AG04450 (cell line): ENCODE measurements at regions not wholly inside any gene's neighbourhood (a gene's known extent, or its start where the extent isn't known, plus 50 kb on each side); places are given as distances from the start of the nearest gene placed in this dataset.
A peak's percentile ranks its signal among the peaks of the same experiment; 100 is the strongest.

Experiments used
- CTCF ChIA-PET: fragments of 300-600, 350-600 bp; formaldehyde crosslinking; extraction: SDS; loops from one replicate; lab custom pipeline; 2022; ENCODE audit warnings: antibody characterized with exemption, inconsistent platforms; lab: Charles Lee
- POLR2A ChIA-PET: fragments of 350-600 bp; formaldehyde crosslinking; extraction: SDS; loops from one replicate; lab custom pipeline; 2021; ENCODE audit warnings: antibody characterized with exemption, inconsistent platforms; lab: Yijun Ruan, JAX
- DNase-seq: peaks from one replicate; pipeline ENCODE4 v3.0.0-alpha.2; 2011; ENCODE audit warnings: low read depth, low spot score
- H3K27ac ChIP-seq: one replicate; pipeline ENCODE4 v1.5.1; 2012; ENCODE audit warnings: low read depth, low read length, control low read depth
- H3K27me3 ChIP-seq: one replicate; pipeline ENCODE4 v1.6.0; 2012; ENCODE audit warnings: low read length; ENCODE audit not compliant: control insufficient read depth, insufficient read depth
- H3K4me3 ChIP-seq: 2 replicates; pipeline ENCODE4 v1.5.1; 2011; ENCODE audit warnings: mild to moderate bottlenecking, low read depth, low read length, control low read depth
- H3K9me3 ChIP-seq: 2 replicates; pipeline ENCODE4 v1.5.1; 2012; ENCODE audit warnings: low read length; ENCODE audit not compliant: control insufficient read depth, insufficient read depth
- TF ChIP-seq, protein P1 (sequence below): IDR thresholded peaks from 2 replicates; pipeline ENCODE4 v1.5.1; 2011; ENCODE audit warnings: low read depth, low read length, control low read depth, inconsistent platforms

DNA sequence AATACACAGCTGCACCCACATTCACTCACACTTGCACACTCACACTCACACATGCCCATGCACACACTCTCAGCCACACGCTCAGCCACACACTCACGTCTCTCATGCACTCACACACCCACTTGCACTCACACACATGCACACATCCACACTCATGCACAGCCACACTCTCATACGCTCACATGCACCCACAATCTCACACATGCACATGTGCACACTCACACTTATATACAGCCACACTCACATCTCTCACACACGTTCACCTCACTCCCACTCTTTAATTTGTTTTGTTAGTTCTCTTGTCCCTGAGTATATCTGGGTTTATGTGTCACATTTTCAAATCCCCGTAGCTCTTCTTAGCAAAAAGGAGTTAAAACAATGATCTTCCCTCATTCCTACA is 114.9 kb downstream of the LRATD1 start:
- ChIA-PET CTCF (no interaction called here), POLR2A (no interaction called here)
- Histone ChIP-seq H3K9me3 (peaks cover 8% of the 10 kb centered on the region; the same call in 1 of the 2 replicates), H3K4me3 (no peak overlapping the region), H3K27ac (no peak overlapping the region), H3K27me3 (no peaks in the 10 kb centered on the region)
- TF ChIP-seq, protein P1, sequence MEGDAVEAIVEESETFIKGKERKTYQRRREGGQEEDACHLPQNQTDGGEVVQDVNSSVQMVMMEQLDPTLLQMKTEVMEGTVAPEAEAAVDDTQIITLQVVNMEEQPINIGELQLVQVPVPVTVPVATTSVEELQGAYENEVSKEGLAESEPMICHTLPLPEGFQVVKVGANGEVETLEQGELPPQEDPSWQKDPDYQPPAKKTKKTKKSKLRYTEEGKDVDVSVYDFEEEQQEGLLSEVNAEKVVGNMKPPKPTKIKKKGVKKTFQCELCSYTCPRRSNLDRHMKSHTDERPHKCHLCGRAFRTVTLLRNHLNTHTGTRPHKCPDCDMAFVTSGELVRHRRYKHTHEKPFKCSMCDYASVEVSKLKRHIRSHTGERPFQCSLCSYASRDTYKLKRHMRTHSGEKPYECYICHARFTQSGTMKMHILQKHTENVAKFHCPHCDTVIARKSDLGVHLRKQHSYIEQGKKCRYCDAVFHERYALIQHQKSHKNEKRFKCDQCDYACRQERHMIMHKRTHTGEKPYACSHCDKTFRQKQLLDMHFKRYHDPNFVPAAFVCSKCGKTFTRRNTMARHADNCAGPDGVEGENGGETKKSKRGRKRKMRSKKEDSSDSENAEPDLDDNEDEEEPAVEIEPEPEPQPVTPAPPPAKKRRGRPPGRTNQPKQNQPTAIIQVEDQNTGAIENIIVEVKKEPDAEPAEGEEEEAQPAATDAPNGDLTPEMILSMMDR = no peak
- no peak for DNase-seq

DNA sequence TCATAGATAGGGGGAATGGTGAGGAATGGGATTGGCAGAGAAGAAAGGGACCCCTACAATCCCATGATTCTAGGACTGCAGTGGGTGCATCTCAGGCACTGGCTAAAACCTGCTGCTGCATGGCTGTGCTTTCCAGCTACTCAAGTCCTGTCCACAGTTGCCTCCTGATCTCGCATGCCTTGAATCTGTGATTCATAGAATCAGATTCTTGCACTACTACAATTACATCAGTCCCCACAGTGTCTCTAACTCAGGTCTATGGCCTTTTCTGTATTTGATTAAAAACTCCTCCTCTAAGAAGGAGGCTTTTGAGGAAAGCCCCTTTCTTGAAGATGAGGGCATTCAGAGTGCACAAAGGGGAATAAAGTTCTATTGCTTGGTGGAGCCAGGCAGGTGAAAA is 117.4 kb downstream of the LRATD1 start:
- no peak overlapping the region for H3K4me3 ChIP-seq
- peaks cover 2% of the 10 kb centered on the region for H3K27me3 ChIP-seq
- ChIA-PET POLR2A (no interaction called here), CTCF (no interaction called here)
- H3K27ac ChIP-seq = no peak overlapping the region
- TF ChIP-seq, protein P1 = no peak
- peak; percentile 8 for DNase-seq
- peaks cover 8% of the 10 kb centered on the region; the same call in 1 of the 2 replicates for H3K9me3 ChIP-seq

GRCh38 chr2:14750433-14750832 is 117.9 kb downstream of the LRATD1 start:
- Histone ChIP-seq H3K27ac (no peak overlapping the region), H3K4me3 (no peak overlapping the region), H3K27me3 (peaks cover 2% of the 10 kb centered on the region), H3K9me3 (peaks cover 8% of the 10 kb centered on the region; the same call in 1 of the 2 replicates)
- ChIA-PET CTCF (no interaction called here), POLR2A (no interaction called here)
- TF ChIP-seq, protein P1 = no peak
- DNase-seq = no peak

DNA sequence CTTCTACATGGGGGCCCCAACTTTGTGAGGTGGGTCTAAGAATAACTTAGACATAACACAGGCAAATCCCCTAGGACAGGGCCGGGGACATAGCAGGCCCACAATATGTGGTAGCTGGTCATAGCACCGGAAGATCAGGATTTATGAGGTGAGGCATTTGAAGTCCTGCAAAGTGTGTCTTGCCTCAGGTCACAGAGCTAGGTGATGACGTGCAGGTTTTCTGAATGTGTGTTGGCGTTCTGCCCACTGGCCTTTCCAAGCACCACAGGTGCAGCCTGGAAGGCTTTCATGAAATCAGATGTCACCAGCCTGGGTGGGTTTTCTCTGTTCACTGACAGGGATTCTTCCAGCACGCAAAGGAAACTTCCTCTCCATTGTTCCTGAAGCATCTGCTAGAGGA is 119.1 kb downstream of the LRATD1 start:
- Histone ChIP-seq H3K9me3 (peaks cover 8% of the 10 kb centered on the region; the same call in 1 of the 2 replicates), H3K27me3 (peaks cover 2% of the 10 kb centered on the region), H3K4me3 (no peak overlapping the region), H3K27ac (no peak overlapping the region)
- CTCF ChIA-PET = no interaction called here
- DNase-seq = no peak
- POLR2A ChIA-PET = no interaction called here
- TF ChIP-seq, protein P1 = no peak

DNA sequence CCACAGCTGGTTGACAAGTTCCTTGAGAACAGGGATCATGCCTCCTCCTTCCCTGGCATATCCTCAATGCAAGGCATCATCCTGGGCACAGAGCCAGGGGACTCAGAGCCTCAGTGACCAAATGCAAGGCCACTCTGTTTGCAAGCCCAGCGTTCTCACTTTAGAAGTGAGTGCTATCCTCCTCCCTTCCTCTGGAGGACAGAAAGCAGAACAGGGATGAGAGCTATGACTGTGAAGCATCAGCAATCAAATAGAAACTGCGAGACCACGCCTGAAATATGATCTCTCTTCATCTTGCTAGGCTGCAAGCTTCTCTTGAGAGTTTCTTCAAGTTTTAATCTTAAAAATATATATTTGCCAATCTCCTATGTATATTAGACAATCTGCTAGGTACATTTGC is 119.8 kb downstream of the LRATD1 start:
- DNase-seq = no peak
- H3K27ac ChIP-seq = no peak overlapping the region
- TF ChIP-seq, protein P1 = no peak
- H3K4me3 ChIP-seq = no peak overlapping the region
- H3K27me3 ChIP-seq = peaks cover 2% of the 10 kb centered on the region
- ChIA-PET CTCF (no interaction called here), POLR2A (no interaction called here)
- H3K9me3 ChIP-seq = peaks cover 3% of the 10 kb centered on the region; the same call in 1 of the 2 replicates
